NCI-H2107 treated with DMSO at 0.1 percent for 48 hours (cell line): ENCODE measurements at regions not wholly inside any gene's neighbourhood (a gene's known extent, or its start where the extent isn't known, plus 50 kb on each side); places are given as distances from the start of the nearest gene placed in this dataset.
"Not testable (repeated sequence)": the region's sequence is repeated elsewhere in the genome, so short reads cannot be mapped to it uniquely, and the experiment has no call there.

ENCODE experiments used
- DNase-seq: peaks from one replicate; lab custom pipeline; 2025; ENCODE audit not compliant: unreplicated experiment; lab: John Stamatoyannopoulos, UW

GRCh38 chr6:169145496-169145895, 108.2 kb downstream of the THBS2 start:
- DNase-seq = no peak

DNA sequence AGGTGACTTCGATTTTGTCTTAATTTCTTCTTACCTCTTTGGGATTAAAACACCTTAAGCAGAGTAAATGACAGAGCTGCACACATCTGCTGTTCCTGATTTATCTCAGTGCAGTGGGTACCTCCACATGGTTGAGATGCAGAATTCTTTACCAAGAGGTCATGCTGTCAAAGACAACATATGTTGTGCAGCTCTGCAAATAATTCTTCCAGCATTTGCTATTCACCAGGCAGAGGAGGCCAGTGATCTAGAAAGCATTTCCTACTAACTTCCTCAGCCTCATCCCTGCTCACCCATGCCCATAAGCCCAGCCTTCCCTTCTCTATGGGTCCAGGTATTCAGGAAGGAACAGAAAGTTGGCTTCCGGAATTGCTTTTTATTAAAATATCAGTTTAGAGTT, 109.3 kb downstream of the THBS2 start:
- no peak for DNase-seq

- no peak for DNase-seq
Observed at GRCh38 chr6:169142538-169142844, 111.2 kb downstream of the THBS2 start.

DNA sequence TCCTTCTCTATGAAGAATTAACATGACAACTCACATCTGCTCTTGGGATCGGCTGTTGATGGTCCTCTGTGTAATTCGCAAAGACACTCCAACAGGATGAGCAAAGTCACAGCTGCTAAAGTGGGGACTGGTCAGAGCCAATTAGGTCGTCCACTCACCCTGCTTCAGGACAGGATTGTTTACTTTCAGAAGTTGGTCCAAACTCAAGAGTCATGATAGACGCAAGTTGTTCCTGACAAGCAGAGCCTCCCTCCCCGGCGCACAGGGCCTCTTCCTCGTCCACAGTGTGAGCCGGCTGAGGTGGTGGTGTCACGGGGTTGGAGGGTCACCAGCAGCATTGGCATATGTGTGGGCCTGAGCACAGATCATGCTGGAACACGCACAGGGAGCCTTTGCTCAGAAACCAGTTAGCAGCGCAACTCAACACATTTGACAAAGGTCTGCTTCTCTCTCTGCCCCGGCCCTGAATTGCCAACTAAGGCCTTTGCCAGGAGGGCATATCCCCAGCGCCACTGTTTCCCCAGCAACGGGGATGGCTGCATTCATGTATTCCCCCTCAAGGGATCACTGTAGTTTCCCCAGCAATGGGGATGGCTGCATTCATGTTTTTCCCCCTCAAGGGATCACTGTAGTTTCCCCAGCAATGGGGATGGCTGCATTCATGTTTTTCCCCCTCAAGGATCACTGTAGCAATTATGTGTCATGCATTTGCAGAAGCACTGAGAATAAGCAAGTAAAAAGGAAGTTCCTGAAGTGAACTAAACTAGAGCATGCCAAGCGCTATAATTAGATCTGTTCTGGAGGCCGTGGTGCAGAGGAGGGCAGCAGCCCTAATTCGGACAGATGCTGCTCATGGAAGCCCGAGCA, 111.7 kb downstream of the THBS2 start:
- DNase-seq = no peak

DNA sequence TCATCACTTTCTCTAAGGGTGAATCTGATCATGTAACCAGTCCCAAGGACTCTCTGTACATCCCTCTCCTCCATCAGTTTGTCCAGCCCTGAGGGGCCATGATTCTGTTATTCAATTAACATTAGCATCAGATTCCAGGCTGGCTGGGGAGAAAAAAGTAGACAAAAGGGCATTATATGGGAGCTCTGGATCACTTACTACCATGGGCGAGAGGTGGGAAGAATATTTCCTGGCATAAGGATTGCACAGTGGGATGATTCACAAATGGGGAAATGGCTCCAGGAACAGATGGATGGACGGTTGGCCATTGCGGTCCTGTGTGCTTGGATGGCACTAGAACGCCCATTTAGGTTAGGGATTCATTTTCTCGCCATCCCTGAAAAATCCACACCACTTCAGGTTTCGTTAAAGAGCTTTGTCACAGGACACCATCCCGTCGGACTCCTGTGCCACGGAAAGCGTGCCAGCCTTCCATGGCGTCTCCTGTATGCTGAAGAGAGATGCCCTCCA, 112.6 kb downstream of the THBS2 start:
- DNase-seq = no peak

DNA sequence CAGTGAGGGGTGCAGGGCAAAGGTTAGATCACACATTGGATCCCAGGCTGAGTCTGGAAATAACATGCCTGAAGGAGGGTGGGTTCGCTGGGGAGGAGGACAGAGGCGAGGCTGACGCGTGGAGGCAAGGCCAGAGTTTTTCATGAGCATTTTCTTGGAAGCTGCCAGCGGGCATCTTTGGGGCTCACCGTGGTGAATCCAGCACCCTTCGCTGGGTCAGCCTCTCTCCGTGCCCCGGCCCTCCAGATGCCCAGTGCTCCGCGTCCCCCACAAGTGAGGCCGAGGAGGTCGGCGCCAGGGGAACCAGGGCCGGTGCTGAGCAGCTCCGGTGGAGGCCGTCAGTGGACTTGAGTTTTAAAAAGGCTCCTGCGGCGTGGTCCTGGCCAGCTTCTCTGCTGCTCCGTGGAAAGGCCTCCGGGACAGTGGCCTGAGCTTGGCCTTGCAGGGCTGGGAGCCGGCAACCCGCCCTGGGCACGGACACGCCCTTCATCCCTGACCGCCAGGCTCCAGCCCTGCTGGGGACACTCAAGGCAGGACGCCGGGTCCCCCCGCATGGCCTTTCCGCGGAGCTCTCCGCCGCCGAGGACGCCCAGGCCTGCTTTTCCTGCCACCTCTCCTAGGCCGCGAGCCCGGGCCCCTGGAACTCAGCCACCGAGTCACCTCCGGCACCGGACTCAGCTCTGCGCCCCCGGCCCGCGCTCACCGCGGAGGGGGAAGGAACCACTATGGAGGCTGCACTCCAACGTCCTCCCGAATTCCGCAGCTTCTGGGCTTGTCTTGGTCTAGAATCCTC, 114.3 kb downstream of the THBS2 start:
- no peak for DNase-seq

- DNase-seq = no peak
Observed at GRCh38 chr6:169132352-169132940, 121.2 kb downstream of the THBS2 start.

DNA sequence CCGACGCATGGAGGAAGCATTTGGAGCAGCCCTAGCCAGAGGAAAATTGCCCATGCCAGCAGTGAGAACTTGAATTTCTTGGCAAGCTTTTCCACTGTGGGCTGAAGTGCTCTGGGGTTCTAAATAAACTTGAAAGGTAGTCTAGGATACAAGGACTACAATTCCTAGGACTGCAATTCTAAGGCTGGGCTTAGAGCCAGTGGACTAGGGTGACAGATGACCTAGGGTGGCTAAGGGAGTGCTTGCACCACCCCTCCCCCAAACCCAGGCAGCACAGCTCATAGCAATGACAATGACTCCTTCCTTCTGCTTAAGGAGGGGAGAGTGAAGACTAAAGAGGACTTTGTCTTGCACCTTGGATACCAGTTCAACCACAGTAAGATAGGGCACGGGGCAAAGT, 122.3 kb downstream of the THBS2 start:
- DNase-seq = no peak

- DNase-seq = no peak
Observed at GRCh38 chr6:169130113-169130512, 123.5 kb downstream of the THBS2 start.

GRCh38 chr6:169121013-169121412, 132.6 kb downstream of the THBS2 start:
- DNase-seq = no peak

DNA sequence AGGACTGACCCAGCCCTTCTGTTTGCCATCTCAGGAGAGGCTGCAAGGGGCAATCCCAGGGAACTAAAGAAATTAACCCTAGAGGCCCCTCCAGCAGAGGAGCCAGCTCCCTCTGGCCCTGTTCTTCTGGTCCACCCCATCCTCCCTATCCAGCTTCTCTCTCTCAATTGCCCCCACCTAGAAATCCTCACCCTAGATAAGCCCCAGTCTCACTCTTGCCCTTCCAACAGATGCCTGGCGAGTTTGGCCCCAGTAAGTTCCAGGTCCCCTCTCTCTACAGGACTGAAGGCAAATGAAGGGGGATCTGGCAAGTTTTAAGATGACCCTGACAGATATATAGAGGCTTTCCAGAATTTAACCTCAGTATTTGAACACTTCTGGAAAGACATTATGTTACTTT, 134.0 kb downstream of the THBS2 start:
- no peak for DNase-seq

DNA sequence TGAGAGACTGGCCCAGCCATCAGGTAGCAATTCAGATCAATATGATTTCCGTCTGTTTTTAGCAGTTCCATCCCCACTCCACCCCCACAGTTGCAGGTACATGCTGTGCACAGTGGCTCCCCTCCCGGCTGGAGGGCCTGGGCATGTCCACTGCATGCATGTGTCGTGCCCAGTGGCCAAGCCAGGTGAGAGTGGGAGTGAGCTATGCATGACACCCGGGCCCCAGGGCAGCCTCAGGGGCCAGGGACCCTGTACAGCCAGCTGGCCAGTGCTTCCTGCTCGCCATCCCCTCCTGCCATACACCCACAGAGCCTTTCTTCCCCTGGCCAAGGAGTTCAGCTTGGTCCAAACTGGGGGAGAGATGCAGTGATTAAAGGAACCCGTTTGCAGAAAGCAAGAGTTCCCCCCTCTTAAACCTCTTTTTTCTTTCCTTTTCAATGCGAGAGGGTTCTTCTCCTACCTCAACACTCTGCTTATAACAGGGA, 135.3 kb downstream of the THBS2 start:
- no peak for DNase-seq

DNA sequence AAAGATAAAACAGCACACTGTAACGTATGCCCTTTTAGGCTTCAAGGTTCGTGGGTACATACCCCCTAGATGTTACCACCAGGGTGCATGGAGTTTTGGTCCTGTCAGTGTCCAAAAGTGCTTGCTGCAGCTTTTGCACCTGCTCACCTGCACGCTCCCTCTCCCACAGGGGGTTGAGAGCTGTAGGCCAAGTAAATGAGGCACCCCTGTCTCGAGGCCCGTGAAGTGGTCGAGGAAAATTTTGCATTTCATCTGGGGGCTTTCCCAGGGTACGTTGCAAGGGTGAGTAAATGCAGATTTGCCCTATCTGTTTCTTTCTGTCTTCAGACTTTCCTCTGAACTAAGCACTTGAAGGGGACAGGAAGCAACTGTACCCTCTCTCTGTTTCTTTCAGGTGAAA, 136.0 kb downstream of the THBS2 start:
- DNase-seq = no peak

DNA sequence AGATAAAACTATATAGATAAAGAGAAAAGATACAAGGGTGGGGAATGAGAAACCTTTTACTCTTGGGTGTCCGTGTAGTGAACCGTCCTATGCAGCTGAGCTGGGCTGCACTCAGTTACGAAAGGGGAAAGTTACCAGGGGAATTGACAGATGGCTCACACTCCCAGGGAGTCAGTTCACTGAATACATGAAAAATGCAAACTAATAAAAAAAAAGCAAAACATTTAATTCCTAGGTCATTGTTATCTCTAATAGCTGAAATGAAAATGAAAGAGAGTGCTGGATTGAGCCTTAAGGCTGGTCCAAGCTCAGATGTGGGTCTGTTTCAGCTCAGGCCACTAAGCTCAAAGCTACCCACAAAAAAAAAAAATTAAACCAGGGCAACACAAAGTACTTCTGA, 138.0 kb downstream of the THBS2 start:
- DNase-seq = no peak

- DNase-seq = not testable (repeated sequence)
Observed at GRCh38 chr6:169114632-169115031, 139.0 kb downstream of the THBS2 start.

DNA sequence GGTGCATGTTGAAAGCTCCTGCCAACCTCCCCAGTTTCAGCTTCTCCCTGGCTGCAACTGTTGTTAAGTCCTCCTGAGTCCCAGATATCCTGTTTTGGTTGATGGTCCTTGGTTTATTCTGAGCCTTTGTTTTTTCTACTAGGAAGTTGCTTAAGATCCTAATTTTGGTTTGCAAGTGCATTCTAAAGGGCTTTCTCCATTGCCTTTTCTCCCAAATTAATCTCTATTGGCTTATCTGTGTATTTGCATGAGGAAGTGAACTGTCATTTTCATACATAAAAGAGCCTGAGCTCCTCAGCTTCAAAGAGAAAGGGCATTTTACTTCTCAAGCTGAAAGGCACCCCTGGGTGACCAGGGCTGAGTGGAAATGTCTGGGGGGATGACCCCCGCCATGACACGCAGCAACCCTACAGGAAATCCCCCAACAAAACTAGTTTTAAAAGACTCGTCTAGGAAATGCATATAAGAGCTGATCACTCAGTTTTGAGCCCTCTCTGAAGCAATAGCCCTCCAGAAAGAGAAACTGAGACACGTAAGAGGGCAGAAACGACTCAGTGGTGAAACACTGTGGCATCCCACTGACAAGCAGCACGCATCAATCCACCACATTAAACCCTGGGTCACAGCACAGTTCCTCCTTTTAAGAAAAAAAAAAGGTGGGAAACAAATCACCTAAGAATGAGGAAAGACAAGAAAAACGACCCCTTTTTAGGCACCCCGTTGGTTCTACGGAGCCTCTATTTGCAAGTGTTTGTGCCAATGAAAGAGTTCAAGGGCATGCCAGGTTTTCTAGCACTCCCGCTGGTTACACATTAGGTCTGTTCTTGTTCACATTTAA, 140.9 kb downstream of the THBS2 start:
- DNase-seq = no peak

DNA sequence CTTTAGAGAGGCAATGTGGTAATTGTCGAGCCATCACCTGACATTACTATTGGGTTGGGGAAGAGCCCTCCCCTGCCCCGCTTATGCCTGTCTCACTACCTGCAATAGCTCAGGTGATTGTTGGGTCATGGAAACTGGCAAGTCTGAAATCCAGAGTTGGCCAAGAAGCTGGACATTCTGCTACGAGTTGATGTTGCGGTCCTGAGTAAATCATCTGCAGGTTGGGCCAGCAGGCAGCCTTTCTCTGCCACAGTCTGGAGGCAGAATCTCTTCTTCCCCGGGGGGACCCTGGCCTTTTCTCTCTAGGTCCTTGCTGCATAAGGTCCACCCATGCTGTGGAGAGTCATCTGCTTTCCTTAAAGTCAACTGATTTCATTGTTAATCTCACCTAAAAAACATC, 142.4 kb downstream of the THBS2 start:
- no peak for DNase-seq

DNA sequence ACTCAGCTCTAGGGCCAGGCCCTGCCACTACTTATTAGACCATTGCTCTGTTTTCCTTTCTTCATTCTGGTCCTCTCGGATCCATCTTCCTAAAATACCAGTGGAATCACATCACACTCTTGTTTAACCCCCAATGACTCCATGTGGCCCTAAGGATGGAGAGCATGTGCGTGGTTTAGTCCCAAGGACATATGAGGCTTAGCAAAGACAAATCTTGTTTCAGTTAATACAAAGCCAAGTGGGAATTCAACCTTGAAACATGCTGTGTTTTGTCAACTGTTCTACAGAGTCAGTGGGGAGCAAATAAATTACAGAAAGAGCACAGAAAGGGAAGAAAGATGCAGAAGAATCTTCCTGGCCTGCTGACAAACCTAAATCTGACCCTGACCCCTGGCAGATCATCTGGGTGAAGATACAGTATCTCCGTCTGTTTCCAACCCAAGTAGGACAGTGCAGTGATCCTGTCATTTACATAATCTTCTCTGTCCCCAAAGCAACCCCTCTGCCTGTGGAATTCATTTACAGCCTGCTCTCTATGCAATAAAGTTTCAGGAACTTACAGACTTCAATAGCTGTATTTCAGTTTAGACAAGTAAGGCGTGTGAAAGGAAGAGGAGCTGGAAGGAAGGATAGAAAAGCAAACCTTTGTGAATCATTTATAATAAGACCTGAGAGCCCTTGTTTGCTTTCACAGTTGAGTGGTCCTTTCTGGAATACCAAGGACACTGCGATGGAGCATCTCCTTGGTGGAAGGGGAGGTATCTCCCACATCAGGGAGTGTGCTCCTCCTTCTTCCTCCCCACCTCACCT, 144.0 kb downstream of the THBS2 start:
- DNase-seq = no peak

GRCh38 chr6:169108753-169109152, 144.9 kb downstream of the THBS2 start:
- no peak for DNase-seq

GRCh38 chr6:169106176-169106575, 147.5 kb downstream of the THBS2 start:
- no peak for DNase-seq
